NCI-H146 treated with DMSO at 0.1 percent for 48 hours (cell line): ENCODE measurements at regions not wholly inside any gene's neighbourhood (a gene's known extent, or its start where the extent isn't known, plus 50 kb on each side); places are given as distances from the start of the nearest gene placed in this dataset.

Experiments used
- DNase-seq: peaks from one replicate; lab custom pipeline; 2025; ENCODE audit not compliant: unreplicated experiment; lab: John Stamatoyannopoulos, UW

GRCh38 chr20:19073584-19074218, 138.7 kb upstream of the SLC24A3 start:
- DNase-seq: no peak

- DNase-seq: no peak
Observed at GRCh38 chr20:19074356-19074755, 138.1 kb upstream of the SLC24A3 start.

DNA sequence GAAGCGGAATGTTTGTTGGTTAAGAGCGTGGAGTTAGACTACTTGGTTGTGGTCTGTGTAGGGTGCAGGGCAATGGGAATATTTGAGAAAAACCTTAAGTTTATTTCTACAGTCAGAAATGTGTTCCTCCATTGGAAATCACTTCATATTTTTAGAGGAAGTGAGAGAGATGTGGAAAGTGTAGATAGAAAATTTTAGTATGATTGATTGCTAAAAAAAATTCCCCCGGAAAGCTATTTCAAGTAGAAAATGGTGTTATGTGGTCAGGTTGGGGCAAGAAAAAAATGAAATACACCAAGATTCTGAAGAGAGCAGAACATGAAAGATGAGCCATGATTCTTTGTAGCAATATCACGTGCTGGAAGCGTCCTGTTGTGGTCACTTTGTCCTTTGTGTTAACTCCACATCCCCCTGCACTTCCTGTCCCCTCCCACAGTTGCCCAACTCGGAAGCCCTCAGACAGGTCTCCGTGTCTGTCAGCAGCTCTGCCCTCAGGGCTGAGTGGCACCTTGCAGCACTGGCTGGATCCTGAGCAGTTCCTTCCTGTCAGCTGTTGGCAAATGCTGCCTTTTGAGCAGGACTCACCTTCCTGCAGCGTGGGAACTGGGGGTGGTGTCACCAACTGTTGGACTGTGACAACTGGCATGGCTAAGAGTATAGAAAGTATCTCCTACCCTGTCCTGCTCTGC, 137.5 kb upstream of the SLC24A3 start:
- no peak for DNase-seq

GRCh38 chr20:19077370-19078220, 134.8 kb upstream of the SLC24A3 start:
- no peak for DNase-seq

GRCh38 chr20:19078448-19079373, 133.7 kb upstream of the SLC24A3 start:
- DNase-seq: no peak

- DNase-seq: no peak
Observed at GRCh38 chr20:19079536-19080299, 132.7 kb upstream of the SLC24A3 start.

GRCh38 chr20:19081937-19082336, 130.5 kb upstream of the SLC24A3 start:
- no peak for DNase-seq

DNA sequence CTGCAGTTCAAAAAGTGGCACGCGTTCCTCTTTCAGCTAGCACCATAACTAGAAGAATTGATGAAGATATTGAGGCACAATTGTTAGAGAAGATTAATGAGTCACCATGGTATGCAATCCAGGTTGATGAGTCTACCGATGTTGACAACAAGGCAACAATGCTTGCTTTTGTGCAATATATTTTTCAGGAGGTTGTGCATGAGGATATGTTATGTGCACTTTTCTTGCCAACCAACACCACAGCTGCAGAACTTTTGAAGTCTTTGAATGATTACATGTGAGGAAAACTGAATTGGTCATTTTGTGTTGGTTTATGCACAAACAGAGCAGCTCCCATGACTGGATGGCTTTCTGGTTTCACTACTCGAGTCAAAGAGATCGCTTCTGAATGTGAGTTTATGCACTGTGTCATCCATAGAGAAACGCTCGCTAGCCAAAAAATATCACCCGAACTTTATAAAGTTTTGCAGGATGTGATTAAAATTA, 129.3 kb upstream of the SLC24A3 start:
- DNase-seq: no peak

- no peak for DNase-seq
Observed at GRCh38 chr20:19090332-19090731, 122.1 kb upstream of the SLC24A3 start.

DNA sequence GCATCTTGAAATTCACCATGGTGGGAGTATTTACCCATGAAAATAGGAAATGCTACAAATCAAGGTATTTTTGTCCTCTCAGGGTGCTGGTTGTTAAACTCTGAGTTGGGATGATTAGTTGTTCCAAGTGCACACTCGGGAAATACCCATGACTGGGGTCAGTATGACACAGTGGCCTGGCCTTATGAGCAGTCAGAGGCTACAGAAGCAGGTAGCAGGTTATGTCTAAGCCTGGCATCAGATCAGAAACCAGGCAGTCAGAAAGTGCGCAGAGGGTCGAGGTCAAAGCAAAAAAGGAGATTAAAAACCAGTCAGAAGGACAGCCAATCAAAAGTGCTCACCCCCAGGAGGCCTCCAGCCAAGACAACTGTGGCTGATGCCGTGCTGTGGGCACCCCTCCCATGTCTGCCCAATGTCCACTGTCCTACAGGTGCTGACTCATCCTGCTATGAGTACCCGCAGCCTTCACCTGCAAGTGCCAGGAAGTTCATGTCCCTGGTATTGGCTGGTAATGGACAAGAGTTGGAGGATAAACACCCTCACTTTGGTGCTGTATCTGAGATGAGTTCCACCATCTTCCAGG, 117.4 kb upstream of the SLC24A3 start:
- no peak for DNase-seq

GRCh38 chr20:19095762-19096161, 116.7 kb upstream of the SLC24A3 start:
- no peak for DNase-seq

DNA sequence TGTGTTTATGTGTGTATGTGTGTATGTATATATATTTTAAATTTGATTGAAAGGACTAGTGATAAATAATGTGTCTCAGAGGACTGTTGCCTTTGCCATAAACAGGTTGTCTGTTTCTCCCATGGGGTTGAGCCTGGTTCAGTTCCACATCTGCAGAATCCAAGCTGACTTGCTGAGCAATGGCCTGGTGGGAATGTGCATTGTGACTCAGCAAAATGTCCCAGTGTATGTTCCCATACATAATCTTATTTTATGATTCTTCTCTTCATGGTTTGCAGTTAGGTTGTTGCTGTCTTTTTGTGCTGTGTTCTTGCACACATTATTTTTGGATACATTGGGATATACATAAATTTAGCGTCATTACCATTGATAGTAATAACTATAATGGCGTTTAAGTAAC, 115.6 kb upstream of the SLC24A3 start:
- DNase-seq: no peak

- DNase-seq: no peak
Observed at GRCh38 chr20:19098117-19098516, 114.3 kb upstream of the SLC24A3 start.

GRCh38 chr20:19098806-19099578, 113.5 kb upstream of the SLC24A3 start:
- DNase-seq: no peak

DNA sequence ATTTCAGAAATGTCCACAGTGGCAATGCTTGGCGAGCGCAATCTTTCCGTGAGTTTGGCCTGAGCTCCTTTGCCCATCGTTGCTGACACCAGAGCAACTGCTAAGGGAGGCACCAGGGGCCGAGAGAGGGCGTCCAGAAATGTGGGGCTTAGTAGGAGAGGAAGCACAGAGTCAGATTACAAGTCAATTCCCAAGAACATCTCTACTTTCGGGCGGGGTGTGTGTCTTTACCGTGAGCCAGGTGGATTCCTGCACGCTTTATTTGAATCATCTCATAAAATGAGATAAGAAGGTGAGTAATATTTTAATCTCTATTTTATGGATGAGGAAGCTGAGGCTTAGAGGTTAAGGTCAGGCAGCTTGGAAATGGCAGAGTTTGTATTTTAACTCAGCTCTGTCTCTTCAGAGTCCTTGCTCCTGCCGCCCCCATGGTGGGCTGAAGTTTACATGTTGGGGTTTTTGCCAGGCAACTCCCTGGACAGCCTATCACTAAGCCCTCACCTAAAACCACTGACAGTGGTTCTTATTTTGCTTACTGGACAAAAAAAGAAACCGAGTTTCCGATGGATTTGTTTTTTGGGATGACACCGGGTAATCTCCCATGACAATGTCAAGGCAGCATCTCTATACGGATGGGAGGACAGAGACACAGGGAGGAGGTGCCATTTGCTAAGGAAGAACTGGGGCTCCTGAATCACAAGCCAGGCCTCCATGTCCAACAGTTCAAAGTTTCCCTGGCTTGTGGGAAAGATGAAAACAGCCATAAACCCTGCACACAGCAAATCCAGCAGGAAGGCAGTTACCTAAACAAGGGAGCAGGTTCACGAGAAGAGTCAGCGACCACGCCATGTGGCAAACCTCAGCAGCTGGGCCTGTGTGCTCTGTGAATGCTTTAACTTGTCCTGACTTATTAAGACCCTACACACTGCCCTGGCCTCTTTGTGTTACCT, 112.6 kb upstream of the SLC24A3 start:
- no peak for DNase-seq

- no peak for DNase-seq
Observed at GRCh38 chr20:19100975-19101374, 111.5 kb upstream of the SLC24A3 start.

- no peak for DNase-seq
Observed at GRCh38 chr20:19104186-19104585, 108.3 kb upstream of the SLC24A3 start.

- no peak for DNase-seq
Observed at GRCh38 chr20:19108155-19108554, 104.3 kb upstream of the SLC24A3 start.
